K562 (cell line): ENCODE measurements at regions not wholly inside any gene's neighbourhood (a gene's known extent, or its start where the extent isn't known, plus 50 kb on each side); places are given as distances from the start of the nearest gene placed in this dataset.

Experiments
- ATAC-seq: fragments of 200-7000 bp; cut with Tn5 transposase; 3 replicates; pipeline ENCODE4 v1.9.1; 2020; ENCODE audit warnings: moderate library complexity
- BruUV-seq: library from RNA; stranded (reverse); fragments of 400-500 nt; replicated peaks from 2 replicates; lab custom pipeline; 2021; lab: Mats Ljungman, UMichigan
- CTCF ChIA-PET: fragments of 300-600 bp; formaldehyde crosslinking; extraction: SDS; loops from one replicate; lab custom pipeline; 2021; ENCODE audit warnings: low intra/inter-chr PET ratio; lab: Yijun Ruan, JAX
- POLR2A ChIA-PET: fragments of 300-600, 350-650 bp; sonication (Branson Sonifier 250); formaldehyde crosslinking; extraction: SDS; loops from one replicate; lab custom pipeline; 2021; ENCODE audit warnings: antibody characterized with exemption, inconsistent platforms; lab: Yijun Ruan, JAX
- DNase-seq, 4 experiments: peaks; one replicate each; pipeline versions ENCODE4 v3.0.0 to v3.0.0-alpha.2; 2011 to 2018; ENCODE audit warnings: low spot score in 3 of 4, mixed read lengths in 3 of 4; ENCODE audit errors: extremely low read depth in 1 of 4
- FAIRE-seq: peaks from 2 replicates; lab custom pipeline; 2011; peaks lifted over from hg19 to GRCh38; lab: Jason Lieb, UNC
- H2AFZ ChIP-seq: 2 replicates; pipeline ENCODE4 v1.6.0; 2011; ENCODE audit warnings: low read depth, low read length, control low read depth, inconsistent platforms
- H3K27ac ChIP-seq: fragments of 200-600 bp; 3 replicates; pipeline ENCODE4 v1.8.0; 2011; ENCODE audit warnings: low read depth, mild to moderate bottlenecking, control low read depth, inconsistent platforms, low read length, moderate library complexity, mixed read lengths; ENCODE audit errors: extremely low read depth
- H3K27me3 ChIP-seq, 2 experiments: fragments of 300-600 bp in 1 of 2; 2 replicates in 1 of 2; 3 replicates in 1 of 2; pipeline versions ENCODE4 v1.6.0 to v1.8.0; 2011; ENCODE audit warnings: inconsistent platforms in 2 of 2, low read length in 2 of 2, mild to moderate bottlenecking in 1 of 2, mixed read lengths in 1 of 2, moderate library complexity in 1 of 2; ENCODE audit not compliant: control insufficient read depth in 2 of 2, insufficient read depth in 2 of 2
- H3K36me3 ChIP-seq: fragments of 300-600 bp; 3 replicates; pipeline ENCODE4 v1.8.0; 2011; ENCODE audit warnings: mild to moderate bottlenecking, low read length, inconsistent platforms; ENCODE audit not compliant: control insufficient read depth, insufficient read depth
- H3K4me1 ChIP-seq, 2 experiments: fragments of 200-600 bp in 1 of 2; replicated peaks in 1 of 2; 2 replicates in 1 of 2; 3 replicates in 1 of 2; pipeline versions ENCODE4 v1.5.1 to v1.8.0; 2011; ENCODE audit warnings: inconsistent platforms in 2 of 2, low read length in 2 of 2, mild to moderate bottlenecking in 1 of 2, mixed read lengths in 1 of 2, moderate library complexity in 1 of 2; ENCODE audit not compliant: control insufficient read depth in 2 of 2, insufficient read depth in 2 of 2
- H3K4me2 ChIP-seq: 2 replicates; pipeline ENCODE4 v1.6.1; 2011; ENCODE audit warnings: low read length, control low read depth, inconsistent platforms, mixed read lengths; ENCODE audit not compliant: insufficient read depth
- H3K4me3 ChIP-seq: fragments of 200-600 bp; sonication (generic), shearing (Covaris generic); 2 replicates; pipeline ENCODE4 v1.5.1; 2016; ENCODE audit warnings: control low read depth, inconsistent platforms
- H3K79me2 ChIP-seq: fragments of 200-600 bp; 3 replicates; pipeline ENCODE4 v1.8.0; 2011; ENCODE audit warnings: low read length, inconsistent platforms; ENCODE audit not compliant: control insufficient read depth, insufficient read depth
- H3K9ac ChIP-seq, 2 experiments: 2 replicates each; pipeline versions ENCODE4 v1.6.0 to v1.6.1; 2011; ENCODE audit warnings: low read depth in 2 of 2, low read length in 2 of 2, control low read depth in 1 of 2, inconsistent platforms in 1 of 2, mild to moderate bottlenecking in 1 of 2, mixed read lengths in 1 of 2; ENCODE audit not compliant: insufficient read depth in 1 of 2
- H3K9me1 ChIP-seq: one replicate; pipeline ENCODE4 v1.6.0; 2011; ENCODE audit warnings: inconsistent platforms, mild to moderate bottlenecking, low read length, moderate library complexity; ENCODE audit not compliant: control insufficient read depth, insufficient read depth
- H3K9me3 ChIP-seq: replicated peaks from 2 replicates; pipeline ENCODE4 v1.5.1; 2011; ENCODE audit warnings: low read depth, low read length, inconsistent platforms; ENCODE audit not compliant: control insufficient read depth, insufficient read depth
- H4K20me1 ChIP-seq: replicated peaks from 2 replicates; pipeline ENCODE4 v1.6.1; 2011; ENCODE audit warnings: low read length, inconsistent platforms, mixed read lengths; ENCODE audit not compliant: control insufficient read depth, insufficient read depth
- DEAF1 ChIP-seq: fragments of 450-650 bp; formaldehyde crosslinking; IDR thresholded peaks from 2 replicates; pipeline ENCODE4 v1.4.0; 2020; ENCODE audit warnings: mild to moderate bottlenecking, moderate library complexity
- ILF3 ChIP-seq: fragments of 450-650 bp; IDR thresholded peaks from 2 replicates; pipeline ENCODE4 v1.6.1; 2018; ENCODE audit warnings: antibody characterized with exemption, mild to moderate bottlenecking, moderate library complexity, borderline replicate concordance
- RUNX1 ChIP-seq: sonication (generic); IDR thresholded peaks from 2 replicates; pipeline ENCODE4 v1.6.1; 2016; ENCODE audit warnings: antibody characterized with exemption, low read depth
- THRA ChIP-seq: fragments of 450-650 bp; IDR thresholded peaks from 2 replicates; pipeline ENCODE4 v1.6.1; 2017; ENCODE audit warnings: mild to moderate bottlenecking, moderate library complexity
- XRCC3 ChIP-seq: fragments of 450-650 bp; IDR thresholded peaks from 2 replicates; pipeline ENCODE4 v1.6.1; 2017; ENCODE audit warnings: mild to moderate bottlenecking, moderate library complexity
- ZBTB9 ChIP-seq: fragments of 450-650 bp; formaldehyde crosslinking; IDR thresholded peaks from 2 replicates; pipeline ENCODE4 v1.4.0; 2020; ENCODE audit warnings: mild to moderate bottlenecking, moderate library complexity
- WGBS: fragments of 100-300 bp; shearing (Covaris generic); methylation state at CpG from one replicate; pipeline ENCODE4 v1.1.6; 2016; ENCODE audit warnings: low coverage, mixed read lengths; ENCODE audit not compliant: insufficient coverage; ENCODE audit errors: missing lambda C conversion rate; 5-methylcytosine and 5-hydroxymethylcytosine counted together
- in situ Hi-C: fragments of 300-500 bp; cut with MboI; formaldehyde crosslinking; loops from 4 replicates; pipeline ENCODE4 v1.15.0; 2018; ENCODE audit warnings: inconsistent platforms, mixed read lengths
- intact Hi-C: fragments of 100-400 bp; cut with micrococcal nuclease; formaldehyde crosslinking; loops from 2 replicates; pipeline ENCODE4 v1.14.2; 2022

- no peak for TF ChIP-seq RUNX1
- no peak for TF ChIP-seq XRCC3
These were observed 142.6 kb upstream of the CDC14C start (continued) for GRCh38 chr7:48781752-48782151.

- 0% methylated on average over 5 of the region's 5 CpGs for WGBS
- in situ Hi-C loops (no loop called here), intact Hi-C loops (no loop called here)
- CTCF ChIA-PET = no interaction called here
- Histone ChIP-seq H3K4me1 (no peaks in the 10 kb centered on the region), H3K79me2 (no peaks in the 10 kb centered on the region), H3K9me1 (no peaks in the 10 kb centered on the region), H3K9ac (no peak overlapping the region), H3K36me3 (no peaks in the 10 kb centered on the region), H4K20me1 (no peaks in the 10 kb centered on the region), H3K9me3 (no peaks in the 10 kb centered on the region; the same call in 1 of the 2 replicates), H3K27ac (no peak overlapping the region), H3K27me3 (no peaks in the 10 kb centered on the region), H2AFZ (no peak overlapping the region), H3K4me2 (no peak overlapping the region), H3K4me3 (no peak overlapping the region)
- ATAC-seq = no peak
- TF ChIP-seq ZBTB9 (CRISPR knock-in tag) (no peak), DEAF1 (CRISPR knock-in tag) (no peak), THRA (no peak), ILF3 (no peak)
- POLR2A ChIA-PET = no interaction called here
- no TSS peak for BruUV-seq
- no peak for DNase-seq
- no peak for FAIRE-seq
These were observed 141.8 kb upstream of the CDC14C start for GRCh38 chr7:48782511-48782910.
